ENCODE measurements at regions not wholly inside any gene's neighbourhood (a gene's known extent, or its start where the extent isn't known, plus 50 kb on each side); places are given as distances from the start of the nearest gene placed in this dataset.

DNA sequence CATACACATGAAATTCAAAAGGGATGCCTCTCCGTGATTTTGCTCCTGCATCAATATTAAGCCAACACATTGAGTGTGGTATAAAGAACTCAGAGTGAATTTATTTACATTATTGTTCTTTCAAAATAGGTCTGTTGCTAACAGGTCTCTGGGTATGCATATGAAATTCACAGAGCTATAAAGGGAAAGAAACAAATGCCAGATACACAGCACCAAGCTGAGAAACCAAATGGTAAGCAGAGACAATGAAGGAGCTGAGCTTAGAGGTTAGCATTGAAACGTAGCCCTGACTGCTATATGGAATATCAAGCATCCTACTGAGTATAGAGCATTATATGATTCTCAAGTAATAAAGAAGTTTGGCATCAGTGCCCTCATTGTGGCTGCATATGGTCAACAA, 712.9 kb downstream of the NSUN3 start:
- no peak overlapping the region for H3K4me3 Mint-ChIP-seq
- Histone ChIP-seq H3K79me2 (replicated peaks; ENCODE audit: insufficient read depth) (no peaks in the 10 kb centered on the region), H3F3A (replicated peaks; ENCODE audit: low read depth) (no peaks in the 10 kb centered on the region), H3K9me2 (ENCODE audit: insufficient read depth) (no peaks in the 10 kb centered on the region), H3K36me3 (ENCODE audit: insufficient read depth) (no peaks in the 10 kb centered on the region), H3K4me2 (no peak overlapping the region), H3K27me3 (ENCODE audit: insufficient read depth) (no peaks in the 10 kb centered on the region), H3K4me1 (ENCODE audit: insufficient read depth) (no peaks in the 10 kb centered on the region), H2AFZ (no peak overlapping the region), H4K20me1 (replicated peaks; ENCODE audit: insufficient read depth) (no peaks in the 10 kb centered on the region), H3K4me3 (no peak overlapping the region), H3K27ac (ENCODE audit: low read depth) (no peak overlapping the region)
- no peak for DNase-seq (ENCODE audit: low spot score)
- no peak for ATAC-seq
- TF ChIP-seq ZNF114 (CRISPR knock-in tag; IDR thresholded peaks at IDR 0.05) (no peak), CREB1 (CRISPR knock-in tag; IDR thresholded peaks at IDR 0.05; ENCODE audit: low read depth) (no peak), NANOG (IDR thresholded peaks at IDR 0.05; ENCODE audit: borderline replicate concordance) (no peak), JUNB (IDR thresholded peaks at IDR 0.05; ENCODE audit: unreplicated experiment) (no peak), STAT1 (IDR thresholded peaks at IDR 0.05; ENCODE audit: unreplicated experiment) (no peak), EZH2phosphoT487 (IDR thresholded peaks at IDR 0.05; ENCODE audit: unreplicated experiment) (no peak), ZNF331 (CRISPR knock-in tag; IDR thresholded peaks at IDR 0.05; ENCODE audit: low read depth) (no peak)
- TF ChIP-seq, protein P1, sequence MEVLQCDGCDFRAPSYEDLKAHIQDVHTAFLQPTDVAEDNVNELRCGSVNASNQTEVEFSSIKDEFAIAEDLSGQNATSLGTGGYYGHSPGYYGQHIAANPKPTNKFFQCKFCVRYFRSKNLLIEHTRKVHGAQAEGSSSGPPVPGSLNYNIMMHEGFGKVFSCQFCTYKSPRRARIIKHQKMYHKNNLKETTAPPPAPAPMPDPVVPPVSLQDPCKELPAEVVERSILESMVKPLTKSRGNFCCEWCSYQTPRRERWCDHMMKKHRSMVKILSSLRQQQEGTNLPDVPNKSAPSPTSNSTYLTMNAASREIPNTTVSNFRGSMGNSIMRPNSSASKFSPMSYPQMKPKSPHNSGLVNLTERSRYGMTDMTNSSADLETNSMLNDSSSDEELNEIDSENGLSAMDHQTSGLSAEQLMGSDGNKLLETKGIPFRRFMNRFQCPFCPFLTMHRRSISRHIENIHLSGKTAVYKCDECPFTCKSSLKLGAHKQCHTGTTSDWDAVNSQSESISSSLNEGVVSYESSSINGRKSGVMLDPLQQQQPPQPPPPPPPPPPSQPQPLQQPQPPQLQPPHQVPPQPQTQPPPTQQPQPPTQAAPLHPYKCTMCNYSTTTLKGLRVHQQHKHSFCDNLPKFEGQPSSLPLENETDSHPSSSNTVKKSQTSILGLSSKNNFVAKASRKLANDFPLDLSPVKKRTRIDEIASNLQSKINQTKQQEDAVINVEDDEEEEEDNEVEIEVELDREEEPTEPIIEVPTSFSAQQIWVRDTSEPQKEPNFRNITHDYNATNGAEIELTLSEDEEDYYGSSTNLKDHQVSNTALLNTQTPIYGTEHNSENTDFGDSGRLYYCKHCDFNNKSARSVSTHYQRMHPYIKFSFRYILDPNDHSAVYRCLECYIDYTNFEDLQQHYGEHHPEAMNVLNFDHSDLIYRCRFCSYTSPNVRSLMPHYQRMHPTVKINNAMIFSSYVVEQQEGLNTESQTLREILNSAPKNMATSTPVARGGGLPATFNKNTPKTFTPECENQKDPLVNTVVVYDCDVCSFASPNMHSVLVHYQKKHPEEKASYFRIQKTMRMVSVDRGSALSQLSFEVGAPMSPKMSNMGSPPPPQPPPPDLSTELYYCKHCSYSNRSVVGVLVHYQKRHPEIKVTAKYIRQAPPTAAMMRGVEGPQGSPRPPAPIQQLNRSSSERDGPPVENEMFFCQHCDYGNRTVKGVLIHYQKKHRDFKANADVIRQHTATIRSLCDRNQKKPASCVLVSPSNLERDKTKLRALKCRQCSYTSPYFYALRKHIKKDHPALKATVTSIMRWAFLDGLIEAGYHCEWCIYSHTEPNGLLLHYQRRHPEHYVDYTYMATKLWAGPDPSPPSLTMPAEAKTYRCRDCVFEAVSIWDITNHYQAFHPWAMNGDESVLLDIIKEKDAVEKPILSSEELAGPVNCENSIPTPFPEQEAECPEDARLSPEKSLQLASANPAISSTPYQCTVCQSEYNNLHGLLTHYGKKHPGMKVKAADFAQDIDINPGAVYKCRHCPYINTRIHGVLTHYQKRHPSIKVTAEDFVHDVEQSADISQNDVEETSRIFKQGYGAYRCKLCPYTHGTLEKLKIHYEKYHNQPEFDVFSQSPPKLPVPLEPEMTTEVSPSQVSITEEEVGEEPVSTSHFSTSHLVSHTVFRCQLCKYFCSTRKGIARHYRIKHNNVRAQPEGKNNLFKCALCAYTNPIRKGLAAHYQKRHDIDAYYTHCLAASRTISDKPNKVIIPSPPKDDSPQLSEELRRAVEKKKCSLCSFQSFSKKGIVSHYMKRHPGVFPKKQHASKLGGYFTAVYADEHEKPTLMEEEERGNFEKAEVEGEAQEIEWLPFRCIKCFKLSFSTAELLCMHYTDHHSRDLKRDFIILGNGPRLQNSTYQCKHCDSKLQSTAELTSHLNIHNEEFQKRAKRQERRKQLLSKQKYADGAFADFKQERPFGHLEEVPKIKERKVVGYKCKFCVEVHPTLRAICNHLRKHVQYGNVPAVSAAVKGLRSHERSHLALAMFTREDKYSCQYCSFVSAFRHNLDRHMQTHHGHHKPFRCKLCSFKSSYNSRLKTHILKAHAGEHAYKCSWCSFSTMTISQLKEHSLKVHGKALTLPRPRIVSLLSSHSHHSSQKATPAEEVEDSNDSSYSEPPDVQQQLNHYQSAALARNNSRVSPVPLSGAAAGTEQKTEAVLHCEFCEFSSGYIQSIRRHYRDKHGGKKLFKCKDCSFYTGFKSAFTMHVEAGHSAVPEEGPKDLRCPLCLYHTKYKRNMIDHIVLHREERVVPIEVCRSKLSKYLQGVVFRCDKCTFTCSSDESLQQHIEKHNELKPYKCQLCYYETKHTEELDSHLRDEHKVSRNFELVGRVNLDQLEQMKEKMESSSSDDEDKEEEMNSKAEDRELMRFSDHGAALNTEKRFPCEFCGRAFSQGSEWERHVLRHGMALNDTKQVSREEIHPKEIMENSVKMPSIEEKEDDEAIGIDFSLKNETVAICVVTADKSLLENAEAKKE (CRISPR knock-in tag; IDR thresholded peaks at IDR 0.05), result no peak
- TF ChIP-seq, protein P2, sequence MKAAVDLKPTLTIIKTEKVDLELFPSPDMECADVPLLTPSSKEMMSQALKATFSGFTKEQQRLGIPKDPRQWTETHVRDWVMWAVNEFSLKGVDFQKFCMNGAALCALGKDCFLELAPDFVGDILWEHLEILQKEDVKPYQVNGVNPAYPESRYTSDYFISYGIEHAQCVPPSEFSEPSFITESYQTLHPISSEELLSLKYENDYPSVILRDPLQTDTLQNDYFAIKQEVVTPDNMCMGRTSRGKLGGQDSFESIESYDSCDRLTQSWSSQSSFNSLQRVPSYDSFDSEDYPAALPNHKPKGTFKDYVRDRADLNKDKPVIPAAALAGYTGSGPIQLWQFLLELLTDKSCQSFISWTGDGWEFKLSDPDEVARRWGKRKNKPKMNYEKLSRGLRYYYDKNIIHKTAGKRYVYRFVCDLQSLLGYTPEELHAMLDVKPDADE (IDR thresholded peaks at IDR 0.05), result no peak
- TF ChIP-seq, protein P3, sequence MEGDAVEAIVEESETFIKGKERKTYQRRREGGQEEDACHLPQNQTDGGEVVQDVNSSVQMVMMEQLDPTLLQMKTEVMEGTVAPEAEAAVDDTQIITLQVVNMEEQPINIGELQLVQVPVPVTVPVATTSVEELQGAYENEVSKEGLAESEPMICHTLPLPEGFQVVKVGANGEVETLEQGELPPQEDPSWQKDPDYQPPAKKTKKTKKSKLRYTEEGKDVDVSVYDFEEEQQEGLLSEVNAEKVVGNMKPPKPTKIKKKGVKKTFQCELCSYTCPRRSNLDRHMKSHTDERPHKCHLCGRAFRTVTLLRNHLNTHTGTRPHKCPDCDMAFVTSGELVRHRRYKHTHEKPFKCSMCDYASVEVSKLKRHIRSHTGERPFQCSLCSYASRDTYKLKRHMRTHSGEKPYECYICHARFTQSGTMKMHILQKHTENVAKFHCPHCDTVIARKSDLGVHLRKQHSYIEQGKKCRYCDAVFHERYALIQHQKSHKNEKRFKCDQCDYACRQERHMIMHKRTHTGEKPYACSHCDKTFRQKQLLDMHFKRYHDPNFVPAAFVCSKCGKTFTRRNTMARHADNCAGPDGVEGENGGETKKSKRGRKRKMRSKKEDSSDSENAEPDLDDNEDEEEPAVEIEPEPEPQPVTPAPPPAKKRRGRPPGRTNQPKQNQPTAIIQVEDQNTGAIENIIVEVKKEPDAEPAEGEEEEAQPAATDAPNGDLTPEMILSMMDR (conservative IDR thresholded peaks at IDR 0.05; ENCODE audit: low read depth in 2 of 2), result no peak
- H3K27ac Mint-ChIP-seq, result no peak overlapping the region
- no peaks in the 10 kb centered on the region for H3K27me3 Mint-ChIP-seq (ENCODE audit: insufficient read depth, low read depth, poor library complexity)
- H3K9me3 Mint-ChIP-seq, result no peaks in the 10 kb centered on the region
- no peaks in the 10 kb centered on the region for H3K4me1 Mint-ChIP-seq
- no peaks in the 10 kb centered on the region for H3K36me3 Mint-ChIP-seq (ENCODE audit: low read depth)

Data from GM23338 (cell line).